ENCODE measurements at regions not wholly inside any gene's neighbourhood (a gene's known extent, or its start where the extent isn't known, plus 50 kb on each side); places are given as distances from the start of the nearest gene placed in this dataset.

DNA sequence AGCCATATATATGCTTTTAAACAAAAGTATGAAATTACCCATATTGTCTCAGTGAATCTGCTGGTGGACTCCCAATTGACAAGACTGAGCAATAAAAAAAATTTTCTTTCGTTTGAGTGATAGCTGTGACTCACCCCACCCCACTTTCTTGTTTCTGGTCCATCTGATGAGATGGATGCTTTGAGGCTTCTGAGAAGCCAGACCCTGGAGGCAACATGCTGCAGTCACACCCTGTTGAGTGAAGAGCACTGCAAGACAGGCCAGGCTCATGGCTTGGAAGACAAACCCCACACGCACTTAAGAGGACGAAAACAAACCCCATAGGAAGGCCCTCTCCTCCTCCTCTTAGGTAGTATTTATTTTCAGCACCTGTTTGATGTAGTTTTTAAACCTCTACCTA, 276.0 kb upstream of the TTC14 start:
- in situ Hi-C loops (cut with HindIII; ENCODE audit: low sequenced_read_pairs), result no loop called here
- no peak overlapping the region for H3K4me3 ChIP-seq (ENCODE audit: low read depth, low read length)
- no peak for DNase-seq (ENCODE audit: low read depth)
- no peak for TF ChIP-seq CTCF (IDR thresholded peaks at IDR 0.05; ENCODE audit: low read depth, low read length, missing control alignments)

GRCh38 chr3:180329187-180329586, 272.8 kb upstream of the TTC14 start:
- DNase-seq (ENCODE audit: low read depth), result no peak
- TF ChIP-seq CTCF (IDR thresholded peaks at IDR 0.05; ENCODE audit: low read depth, low read length, missing control alignments), result no peak
- in situ Hi-C loops (cut with HindIII; ENCODE audit: low sequenced_read_pairs), result no loop called here
- no peak overlapping the region for H3K4me3 ChIP-seq (ENCODE audit: low read depth, low read length)

GRCh38 chr3:180329847-180330246, 272.1 kb upstream of the TTC14 start:
- in situ Hi-C loops (cut with HindIII; ENCODE audit: low sequenced_read_pairs), result no loop called here
- DNase-seq (ENCODE audit: low read depth), result no peak
- no peak overlapping the region for H3K4me3 ChIP-seq (ENCODE audit: low read depth, low read length)
- no peak for TF ChIP-seq CTCF (IDR thresholded peaks at IDR 0.05; ENCODE audit: low read depth, low read length, missing control alignments)

- TF ChIP-seq CTCF (IDR thresholded peaks at IDR 0.05; ENCODE audit: low read depth, low read length, missing control alignments), result no peak
- in situ Hi-C loops (cut with HindIII; ENCODE audit: low sequenced_read_pairs), result no loop called here
- H3K4me3 ChIP-seq (ENCODE audit: low read depth, low read length), result no peak overlapping the region
- DNase-seq (ENCODE audit: low read depth), result no peak
These were observed 271.5 kb upstream of the TTC14 start for GRCh38 chr3:180330440-180330839.

- no peak for DNase-seq (ENCODE audit: low read depth)
- in situ Hi-C loops (cut with HindIII; ENCODE audit: low sequenced_read_pairs), result no loop called here
- H3K4me3 ChIP-seq (ENCODE audit: low read depth, low read length), result no peak overlapping the region
- no peak for TF ChIP-seq CTCF (IDR thresholded peaks at IDR 0.05; ENCODE audit: low read depth, low read length, missing control alignments)
These were observed 269.4 kb upstream of the TTC14 start for GRCh38 chr3:180332608-180333007.

GRCh38 chr3:180335050-180335449, 266.9 kb upstream of the TTC14 start:
- in situ Hi-C loops (cut with HindIII; ENCODE audit: low sequenced_read_pairs), result no loop called here
- no peak overlapping the region for H3K4me3 ChIP-seq (ENCODE audit: low read depth, low read length)
- no peak for DNase-seq (ENCODE audit: low read depth)
- no peak for TF ChIP-seq CTCF (IDR thresholded peaks at IDR 0.05; ENCODE audit: low read depth, low read length, missing control alignments)

GRCh38 chr3:180340395-180340794, 261.6 kb upstream of the TTC14 start:
- no peak for TF ChIP-seq CTCF (IDR thresholded peaks at IDR 0.05; ENCODE audit: low read depth, low read length, missing control alignments)
- in situ Hi-C loops (cut with HindIII; ENCODE audit: low sequenced_read_pairs), result no loop called here
- no peak overlapping the region for H3K4me3 ChIP-seq (ENCODE audit: low read depth, low read length)
- DNase-seq (ENCODE audit: low read depth), result no peak
